Activated CD8-positive, alpha-beta memory T cell treated with anti-CD3 and anti-CD28 coated beads, Interleukin-2, amount 50 U/mL, for 1 hour (primary cell): ENCODE measurements at regions not wholly inside any gene's neighbourhood (a gene's known extent, or its start where the extent isn't known, plus 50 kb on each side); places are given as distances from the start of the nearest gene placed in this dataset.
"Not testable (repeated sequence)": the region's sequence is repeated elsewhere in the genome, so short reads cannot be mapped to it uniquely, and the experiment has no call there.

Source experiments
- DNase-seq: peaks from one replicate; pipeline ENCODE4 v3.0.0-alpha.2; 2020; ENCODE audit errors: extremely low read depth

- DNase-seq, result no peak
These were observed 133.8 kb downstream of the MRPS30 start for GRCh38 chr5:44942524-44943001.

DNA sequence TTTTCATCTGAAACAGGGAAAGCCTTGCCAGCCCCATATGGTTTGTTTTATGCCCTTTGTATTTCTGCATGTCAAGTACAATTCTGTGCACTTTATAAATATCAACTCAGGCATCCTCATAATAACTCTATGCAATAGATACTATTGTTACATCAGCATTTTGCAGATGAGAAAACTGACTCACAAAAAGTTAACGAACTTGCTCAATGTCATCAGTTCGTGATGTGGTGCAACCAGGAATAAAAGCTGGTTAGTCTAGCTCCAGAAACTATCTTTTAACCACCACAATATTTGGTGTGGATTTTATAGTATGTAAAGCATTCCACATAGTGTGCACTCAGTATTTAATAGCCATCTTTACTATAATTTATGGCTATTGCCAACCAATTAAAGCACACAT, 134.9 kb downstream of the MRPS30 start:
- no peak for DNase-seq

DNA sequence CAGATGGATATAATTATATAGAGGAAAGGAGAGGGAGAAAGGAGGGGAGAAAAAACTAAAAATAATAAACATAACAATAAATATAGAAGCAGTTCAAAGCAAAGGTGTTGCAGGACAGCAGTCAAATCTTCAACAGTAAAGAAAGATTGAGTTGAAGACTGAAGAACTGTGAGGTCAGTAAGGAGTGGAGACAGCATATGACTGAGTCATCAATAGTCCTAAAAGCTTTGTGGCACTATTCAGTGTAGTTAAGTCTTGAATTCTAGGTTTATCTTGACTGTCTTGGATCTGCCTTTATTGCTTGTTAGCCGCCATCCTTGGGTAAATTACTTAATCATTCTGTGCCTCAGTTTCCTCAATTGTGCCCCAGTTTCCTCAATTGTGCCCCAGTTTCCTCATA, 137.0 kb downstream of the MRPS30 start:
- no peak for DNase-seq

DNA sequence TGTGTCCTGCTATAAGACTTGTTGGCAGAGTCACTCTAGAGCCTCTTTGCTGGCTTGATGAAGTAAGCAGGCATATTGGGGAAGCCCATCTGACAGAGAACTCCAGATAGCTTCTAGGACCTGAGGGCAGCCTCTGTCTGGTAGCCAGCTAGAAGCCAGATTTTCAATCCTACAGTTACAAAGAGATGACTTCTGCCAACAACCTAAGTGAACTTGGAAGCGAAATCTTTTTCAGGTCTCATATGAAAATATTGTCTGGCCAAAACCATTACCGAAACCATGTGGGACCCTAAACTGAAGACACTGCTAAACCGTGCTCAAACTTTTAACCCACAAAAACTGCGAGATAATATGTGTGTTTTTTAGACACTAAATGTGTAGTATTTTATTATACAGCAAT, 140.9 kb downstream of the MRPS30 start:
- no peak for DNase-seq

DNA sequence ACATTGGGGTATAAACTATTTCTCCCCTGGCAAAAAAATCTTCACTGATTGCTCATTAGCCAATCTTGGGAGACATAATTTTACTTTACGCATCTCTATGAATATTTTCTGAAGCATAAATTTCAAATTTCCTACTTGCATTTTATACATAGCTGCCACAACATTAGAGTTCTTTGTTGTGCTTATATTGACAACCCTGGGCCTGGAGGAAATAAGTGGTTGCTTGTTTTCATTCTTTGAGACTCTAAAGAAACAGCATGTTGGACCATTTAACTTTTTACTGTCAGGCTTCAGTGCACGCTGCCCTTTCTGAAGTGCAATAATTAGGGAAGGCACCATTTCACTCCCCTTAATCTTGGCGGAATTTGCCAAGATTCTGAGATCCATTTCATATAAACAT, 142.6 kb downstream of the MRPS30 start:
- no peak for DNase-seq

DNA sequence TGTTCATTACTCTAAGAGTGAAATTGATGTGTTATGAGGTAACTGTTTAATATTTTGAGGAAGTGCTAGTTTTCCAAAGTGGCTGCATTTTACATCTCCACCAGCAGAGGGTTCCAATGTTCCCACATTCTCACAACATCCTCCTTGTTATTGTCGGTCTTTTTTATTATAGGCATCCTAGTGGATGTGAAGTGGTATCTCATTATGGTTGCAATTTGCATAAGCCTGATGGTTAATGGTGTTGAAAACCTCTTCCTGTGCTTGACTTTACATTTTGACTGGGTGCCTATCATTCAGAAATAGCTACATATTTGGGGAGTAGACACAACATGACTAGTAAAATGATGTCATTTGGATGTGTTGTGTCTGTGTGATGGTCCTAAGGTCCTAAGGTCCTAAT, 143.6 kb downstream of the MRPS30 start:
- DNase-seq, result no peak

DNA sequence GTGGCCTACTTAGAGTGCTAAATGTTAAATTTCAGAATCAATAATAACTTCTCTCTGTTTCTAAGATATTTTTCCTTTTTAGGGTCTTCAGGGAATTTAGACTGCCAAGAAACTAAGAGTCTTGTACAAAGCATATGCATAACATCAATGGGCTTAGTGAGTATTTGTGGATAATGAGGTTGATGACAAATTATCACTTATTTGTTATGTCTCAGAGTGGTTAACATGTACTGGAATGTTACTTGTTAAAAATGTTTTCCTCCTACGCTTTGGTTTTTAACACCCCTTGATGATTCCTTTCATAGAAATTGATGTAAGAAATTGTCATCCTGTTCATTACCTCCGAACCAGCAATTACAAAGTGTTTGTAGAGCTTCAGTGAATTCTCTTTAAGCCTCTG, 144.3 kb downstream of the MRPS30 start:
- DNase-seq, result no peak

DNA sequence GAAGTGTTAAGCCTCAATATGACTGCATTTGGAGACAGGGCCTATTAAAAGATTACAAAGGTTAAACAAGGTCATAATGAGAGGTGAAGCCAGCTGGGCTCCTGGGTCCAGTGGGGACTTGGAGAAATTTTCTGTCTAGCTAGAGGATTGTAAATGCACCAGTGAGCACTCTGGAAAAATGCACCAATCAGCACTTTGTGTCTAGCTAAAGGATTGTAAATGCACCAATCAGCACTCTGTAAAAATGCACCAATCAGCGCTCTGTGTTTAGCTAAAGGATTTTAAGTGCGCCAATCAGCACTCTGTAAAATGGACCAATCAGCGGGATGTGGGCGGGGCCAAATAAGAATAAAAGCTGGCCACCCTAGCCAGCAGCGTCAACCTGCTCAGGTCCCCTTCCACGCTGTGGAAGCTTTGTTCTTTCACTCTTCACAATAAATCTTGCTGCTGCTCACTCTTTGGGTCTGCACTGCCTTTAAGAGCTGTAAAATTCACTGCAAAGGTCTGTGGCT, 150.3 kb downstream of the MRPS30 start:
- DNase-seq, result not testable (repeated sequence)

GRCh38 chr5:44969825-44970224, 161.1 kb downstream of the MRPS30 start:
- no peak for DNase-seq

DNA sequence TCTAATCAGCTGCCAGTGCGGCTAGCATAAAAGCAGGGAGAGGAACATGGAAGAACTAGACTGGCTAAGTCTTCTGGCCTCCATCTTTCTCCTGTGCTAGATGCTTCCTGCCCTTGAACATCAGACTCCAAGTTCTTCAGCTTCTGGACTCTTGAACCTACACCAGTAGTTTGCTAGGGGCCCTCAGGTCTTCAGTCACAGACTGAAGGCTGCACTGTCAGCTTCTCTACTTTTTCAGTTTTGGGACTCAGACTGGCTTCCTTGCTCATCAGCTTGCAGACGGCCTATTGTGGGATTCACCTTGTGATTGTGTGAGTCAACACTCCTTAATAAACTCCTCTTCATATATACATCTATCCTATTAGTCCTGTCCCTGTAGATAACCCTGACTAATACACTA, 162.2 kb downstream of the MRPS30 start:
- not testable (repeated sequence) for DNase-seq

GRCh38 chr5:44974813-44975212, 166.1 kb downstream of the MRPS30 start:
- no peak for DNase-seq

GRCh38 chr5:44981708-44982107, 173.0 kb downstream of the MRPS30 start:
- no peak for DNase-seq

- DNase-seq, result no peak
These were observed 174.3 kb downstream of the MRPS30 start for GRCh38 chr5:44983006-44983405.

- DNase-seq, result no peak
These were observed 178.3 kb downstream of the MRPS30 start for GRCh38 chr5:44987026-44987425.

DNA sequence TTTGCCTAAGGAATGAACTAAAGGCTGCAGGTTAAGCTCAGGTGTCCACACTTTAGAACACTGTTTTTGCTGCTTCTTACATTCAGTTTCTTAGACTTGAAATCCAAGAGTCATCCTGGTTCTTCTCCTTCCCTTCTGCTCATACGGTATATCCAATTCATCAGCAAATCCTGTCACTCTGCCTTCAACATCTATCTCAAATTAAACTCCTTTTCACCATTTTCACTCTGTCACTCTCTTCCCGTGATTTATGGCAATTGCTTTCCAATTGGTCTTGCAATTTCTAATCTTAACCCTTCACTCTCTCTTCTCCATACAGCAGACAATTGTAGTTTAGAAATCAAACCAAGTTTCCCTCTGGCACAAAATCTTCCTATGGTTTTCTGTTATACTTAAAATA, 182.9 kb downstream of the MRPS30 start:
- no peak for DNase-seq

DNA sequence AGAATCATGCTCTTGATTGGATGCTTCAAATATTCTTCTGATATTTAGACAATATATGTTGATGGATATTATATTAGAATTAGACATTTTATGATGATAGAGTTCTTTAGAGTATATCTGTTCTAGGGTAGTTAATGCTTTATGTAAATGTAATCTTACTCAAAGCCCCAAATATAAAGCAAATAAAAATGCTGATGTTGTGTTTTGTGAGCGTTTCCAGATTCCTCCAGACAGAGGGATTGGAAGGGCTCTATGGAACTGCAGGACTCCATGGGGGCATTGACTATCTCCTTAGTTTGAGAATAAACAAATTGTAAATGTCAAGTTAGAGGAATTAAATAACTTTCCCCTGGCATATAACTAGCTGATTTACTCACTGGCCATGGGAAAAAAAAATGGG, 184.5 kb downstream of the MRPS30 start:
- DNase-seq, result no peak

DNA sequence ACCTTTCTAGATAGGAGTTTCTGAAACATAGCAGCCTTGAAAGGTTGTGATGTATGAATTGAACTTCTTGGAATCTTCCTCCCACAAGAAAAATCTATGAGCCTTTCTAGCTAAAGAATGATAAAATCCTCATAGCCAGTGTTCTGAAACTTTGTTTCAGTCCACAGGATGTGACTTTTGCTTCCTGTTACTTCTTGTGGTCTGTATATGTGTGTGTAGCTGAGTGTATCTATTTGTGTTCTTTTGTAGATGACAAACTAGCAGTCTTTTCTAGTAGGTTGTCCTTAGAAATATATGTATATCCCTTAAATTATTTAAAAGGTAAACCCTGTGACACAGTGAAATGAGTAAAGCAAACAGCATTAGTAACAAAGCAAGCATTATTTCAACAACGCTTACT, 188.8 kb downstream of the MRPS30 start:
- DNase-seq, result no peak

DNA sequence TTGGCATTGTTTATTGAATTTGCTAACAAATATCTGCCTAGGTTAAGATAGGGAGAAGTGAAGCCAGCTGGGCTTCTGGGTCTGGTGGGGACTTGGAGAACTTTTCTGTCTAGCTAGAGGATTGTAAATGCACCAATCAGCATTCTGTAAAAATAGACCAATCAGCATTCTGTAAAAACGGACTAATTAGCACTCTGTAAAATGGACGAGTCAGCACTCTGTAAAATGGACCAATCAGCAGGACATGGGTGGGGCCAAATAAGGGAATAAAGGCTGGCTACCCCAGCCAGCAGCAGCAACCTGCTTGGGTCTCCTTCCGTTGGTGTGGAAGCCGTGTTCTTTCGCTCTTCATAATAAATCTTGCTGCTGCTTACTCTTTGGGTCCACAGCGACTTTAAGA, 198.4 kb downstream of the MRPS30 start:
- not testable (repeated sequence) for DNase-seq

- no peak for DNase-seq
These were observed 208.8 kb downstream of the MRPS30 start for GRCh38 chr5:45017568-45017967.

GRCh38 chr5:45029553-45029952, 220.8 kb downstream of the MRPS30 start:
- DNase-seq, result no peak

DNA sequence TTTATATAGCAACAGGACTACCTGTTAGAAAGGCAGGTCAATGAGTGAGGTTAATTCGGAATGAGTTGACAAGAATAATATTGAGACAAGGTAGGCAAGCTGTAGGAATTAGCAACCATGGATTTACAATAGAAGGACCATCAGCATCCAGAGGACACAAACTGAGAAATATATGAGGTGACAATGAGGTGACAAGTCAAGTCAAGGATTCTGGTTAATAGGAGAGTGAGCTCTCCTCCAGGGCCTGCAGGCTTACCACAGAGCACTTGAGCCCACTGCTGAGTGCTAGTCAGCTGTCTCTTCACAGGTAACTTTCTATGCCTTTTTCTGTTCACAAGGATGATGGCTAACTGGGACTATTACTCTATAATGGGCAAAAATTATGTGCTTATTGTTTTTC, 227.2 kb downstream of the MRPS30 start:
- no peak for DNase-seq

- DNase-seq, result no peak
These were observed 229.2 kb downstream of the MRPS30 start for GRCh38 chr5:45037927-45038326.

DNA sequence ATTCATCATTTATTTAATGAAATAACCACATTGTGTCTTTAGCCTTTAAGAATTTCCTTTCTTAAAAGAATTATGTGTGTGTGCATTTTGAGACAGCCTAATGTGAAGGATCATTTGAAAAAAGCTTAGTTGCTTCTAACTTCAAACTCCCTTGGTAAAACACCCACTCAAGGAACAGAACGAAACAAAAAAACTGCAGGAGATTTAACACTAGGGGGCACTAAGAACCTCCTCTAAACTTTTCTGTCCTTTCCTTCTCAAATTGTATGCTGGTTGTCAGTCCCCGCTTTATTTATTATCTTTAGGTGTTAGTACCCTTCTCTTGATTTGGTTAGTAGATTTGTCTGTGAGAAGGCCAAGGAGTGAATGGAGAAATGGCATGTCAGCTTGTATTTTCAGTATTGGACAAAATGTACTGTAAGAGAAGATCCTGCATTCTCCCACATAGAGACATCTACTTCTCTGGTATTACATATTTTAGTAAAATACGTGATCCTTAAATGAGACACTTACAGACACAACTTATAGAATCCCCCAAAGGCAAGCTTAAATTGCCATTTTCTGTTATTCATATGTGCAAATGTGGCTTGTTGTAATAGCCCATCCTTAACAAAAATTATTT, 229.7 kb downstream of the MRPS30 start:
- no peak for DNase-seq

- no peak for DNase-seq
These were observed 233.5 kb downstream of the MRPS30 start for GRCh38 chr5:45042283-45042682.
